Natural killer cell (primary cell): ENCODE measurements at regions not wholly inside any gene's neighbourhood (a gene's known extent, or its start where the extent isn't known, plus 50 kb on each side); places are given as distances from the start of the nearest gene placed in this dataset.

ENCODE experiments used
- ATAC-seq, 3 donors: fragments of 150-1000 bp in 2 of 3; fragments of 200-7000 bp in 1 of 3; cut with Tn5 transposase; 1 replicate in 1 of 3; 2 replicates in 2 of 3; pipeline ENCODE4 v1.10.0; 2021; ENCODE audit warnings: mild to moderate bottlenecking in 2 of 3, moderate library complexity in 2 of 3
- DNase-seq, 2 donors: peaks; one replicate each; pipeline versions ENCODE4 v3.0.0 to v3.0.0-alpha.2; 2013 to 2021; ENCODE audit warnings: mixed read lengths in 1 of 2
- H3K27ac ChIP-seq: one replicate; pipeline ENCODE4 v1.5.1; 2013; ENCODE audit warnings: mild to moderate bottlenecking, low read length
- H3K27me3 ChIP-seq: one replicate; pipeline ENCODE4 v1.6.1; 2013; ENCODE audit warnings: low read length; ENCODE audit not compliant: control insufficient read depth, insufficient read depth
- H3K36me3 ChIP-seq: one replicate; pipeline ENCODE4 v1.6.1; 2013; ENCODE audit warnings: low read length; ENCODE audit not compliant: control insufficient read depth, insufficient read depth
- H3K4me1 ChIP-seq: one replicate; pipeline ENCODE4 v1.6.1; 2013; ENCODE audit warnings: low read length; ENCODE audit not compliant: control insufficient read depth, insufficient read depth
- H3K4me3 ChIP-seq: one replicate; pipeline ENCODE4 v1.5.1; 2013; ENCODE audit warnings: low read length
- H3K9me3 ChIP-seq: one replicate; pipeline ENCODE4 v1.6.1; 2013; ENCODE audit warnings: low read length; ENCODE audit not compliant: control insufficient read depth, insufficient read depth
- H3K27ac Mint-ChIP-seq, 2 donors: one replicate each; pipeline ENCODE4 v1.8.0; 2022; ENCODE audit warnings: mild to moderate bottlenecking in 2 of 2, mixed read lengths in 2 of 2, moderate library complexity in 1 of 2
- H3K27me3 Mint-ChIP-seq, 2 donors: one replicate each; pipeline ENCODE4 v1.8.0; 2022; ENCODE audit warnings: low read depth in 2 of 2, mixed read lengths in 2 of 2
- H3K36me3 Mint-ChIP-seq: one replicate; pipeline ENCODE4 v1.8.0; 2022; ENCODE audit warnings: mixed read lengths
- H3K4me1 Mint-ChIP-seq, 2 donors: one replicate each; pipeline ENCODE4 v1.8.0; 2022; ENCODE audit warnings: mixed read lengths in 2 of 2
- H3K4me3 Mint-ChIP-seq: one replicate; pipeline ENCODE4 v1.8.0; 2022; ENCODE audit warnings: mild to moderate bottlenecking, moderate library complexity, mixed read lengths
- H3K9me3 Mint-ChIP-seq, 2 donors: one replicate each; pipeline ENCODE4 v1.8.0; 2022; ENCODE audit warnings: mixed read lengths in 2 of 2
- intact Hi-C: fragments of 100-400 bp; cut with micrococcal nuclease; formaldehyde crosslinking; loops from one replicate; pipeline ENCODE4 v1.14.2; 2022
- TF ChIP-seq, protein P1 (sequence below): fragments of 200-600 bp; IDR thresholded peaks from one replicate; pipeline ENCODE4 v1.8.0; 2022; ENCODE audit warnings: antibody characterized with exemption

DNA sequence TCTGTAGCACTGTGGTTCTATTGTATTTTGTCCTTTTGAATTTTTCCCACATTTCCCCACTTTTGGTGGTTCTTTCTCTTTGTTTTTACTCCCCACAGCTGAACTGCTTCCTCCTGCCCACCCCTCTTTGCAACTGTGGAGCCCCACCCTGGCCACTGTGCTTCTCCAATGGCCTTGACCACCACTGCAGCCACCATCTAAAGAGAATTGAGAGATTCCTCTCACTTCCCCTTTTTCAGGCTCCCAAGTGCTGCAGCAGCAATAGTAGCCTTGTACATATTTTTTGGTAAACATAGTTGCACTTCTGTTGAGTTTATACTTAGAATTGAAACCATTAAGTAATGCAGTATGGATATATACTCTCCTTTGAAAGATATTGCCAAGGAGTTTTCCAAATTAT is 51.3 kb upstream of the FRMPD3 start:
- intact Hi-C loops = no loop called here
- no peak overlapping the region for H3K27ac Mint-ChIP-seq
- ATAC-seq = no peak
- no peaks in the 10 kb centered on the region for H3K36me3 ChIP-seq
- no peaks in the 10 kb centered on the region for H3K4me1 Mint-ChIP-seq
- peaks cover 15 to 63% of the 10 kb centered on the region in 2 donors for H3K27me3 Mint-ChIP-seq
- peaks cover 2 to 3% of the 10 kb centered on the region in 2 donors for H3K9me3 Mint-ChIP-seq
- H3K9me3 ChIP-seq = no peaks in the 10 kb centered on the region
- H3K27ac ChIP-seq = no peak overlapping the region
- no peak overlapping the region for H3K4me3 Mint-ChIP-seq
- H3K4me3 ChIP-seq = no peak overlapping the region
- H3K36me3 Mint-ChIP-seq = no peaks in the 10 kb centered on the region
- no peaks in the 10 kb centered on the region for H3K4me1 ChIP-seq
- TF ChIP-seq, protein P1, sequence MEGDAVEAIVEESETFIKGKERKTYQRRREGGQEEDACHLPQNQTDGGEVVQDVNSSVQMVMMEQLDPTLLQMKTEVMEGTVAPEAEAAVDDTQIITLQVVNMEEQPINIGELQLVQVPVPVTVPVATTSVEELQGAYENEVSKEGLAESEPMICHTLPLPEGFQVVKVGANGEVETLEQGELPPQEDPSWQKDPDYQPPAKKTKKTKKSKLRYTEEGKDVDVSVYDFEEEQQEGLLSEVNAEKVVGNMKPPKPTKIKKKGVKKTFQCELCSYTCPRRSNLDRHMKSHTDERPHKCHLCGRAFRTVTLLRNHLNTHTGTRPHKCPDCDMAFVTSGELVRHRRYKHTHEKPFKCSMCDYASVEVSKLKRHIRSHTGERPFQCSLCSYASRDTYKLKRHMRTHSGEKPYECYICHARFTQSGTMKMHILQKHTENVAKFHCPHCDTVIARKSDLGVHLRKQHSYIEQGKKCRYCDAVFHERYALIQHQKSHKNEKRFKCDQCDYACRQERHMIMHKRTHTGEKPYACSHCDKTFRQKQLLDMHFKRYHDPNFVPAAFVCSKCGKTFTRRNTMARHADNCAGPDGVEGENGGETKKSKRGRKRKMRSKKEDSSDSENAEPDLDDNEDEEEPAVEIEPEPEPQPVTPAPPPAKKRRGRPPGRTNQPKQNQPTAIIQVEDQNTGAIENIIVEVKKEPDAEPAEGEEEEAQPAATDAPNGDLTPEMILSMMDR = no peak
- H3K27me3 ChIP-seq = no peaks in the 10 kb centered on the region
- no peak for DNase-seq
